Ovary (tissue), 3 donors: ENCODE measurements at regions not wholly inside any gene's neighbourhood (a gene's known extent, or its start where the extent isn't known, plus 50 kb on each side); places are given as distances from the start of the nearest gene placed in this dataset.

Experiments used
- CTCF ChIP-seq, 3 donors: fragments of 450-650 bp in 2 of 3; fragments of 200-600 bp in 1 of 3; IDR thresholded peaks; one replicate each; pipeline versions ENCODE4 v1.5.1 to v1.8.0; 2016 to 2022; ENCODE audit warnings: antibody characterized with exemption in 3 of 3, mild to moderate bottlenecking in 1 of 3
- EP300 ChIP-seq: sonication (generic); formaldehyde crosslinking; IDR thresholded peaks from one replicate; pipeline ENCODE4 v1.6.1; 2017; ENCODE audit warnings: antibody characterized with exemption
- POLR2A ChIP-seq: fragments of 450-650 bp; IDR thresholded peaks from one replicate; pipeline ENCODE4 v1.6.1; 2017; ENCODE audit warnings: antibody characterized with exemption, mild to moderate bottlenecking, moderate library complexity
- donor health status: DM: no; HTN: no; CAD: no.

- no peak for TF ChIP-seq CTCF (IDR thresholded peaks at IDR 0.05)
- TF ChIP-seq EP300: no peak
- no peak for TF ChIP-seq POLR2A
Measured at GRCh38 chr7:25056368-25056767, 68.7 kb downstream of the CYCS start.
